GM21390 (cell line): ENCODE measurements at regions not wholly inside any gene's neighbourhood (a gene's known extent, or its start where the extent isn't known, plus 50 kb on each side); places are given as distances from the start of the nearest gene placed in this dataset.
"Not testable (repeated sequence)": the region's sequence is repeated elsewhere in the genome, so short reads cannot be mapped to it uniquely, and the experiment has no call there.

ENCODE experiments used
- ATAC-seq: cut with Tn5 transposase; IDR thresholded peaks from one replicate; pipeline ENCODE4 v1.9.1; 2021; ENCODE audit not compliant: unreplicated experiment

GRCh38 chr2:150120326-150120955 is 367.0 kb downstream of the RND3 start:
- ATAC-seq = no peak

- ATAC-seq = no peak
Measured at GRCh38 chr2:150119819-150120218, 367.6 kb downstream of the RND3 start.

GRCh38 chr2:150114089-150114488 is 373.4 kb downstream of the RND3 start:
- ATAC-seq = not testable (repeated sequence)

- no peak for ATAC-seq
Measured at GRCh38 chr2:150110548-150110947, 376.9 kb downstream of the RND3 start.

- no peak for ATAC-seq
Measured at GRCh38 chr2:150109912-150110311, 377.6 kb downstream of the RND3 start.

- no peak for ATAC-seq
Measured at GRCh38 chr2:150109028-150109427, 378.4 kb downstream of the RND3 start.

GRCh38 chr2:150107816-150108215 is 379.7 kb downstream of the RND3 start:
- ATAC-seq = no peak

GRCh38 chr2:150107170-150107569 is 380.3 kb downstream of the RND3 start:
- no peak for ATAC-seq

- ATAC-seq = no peak
Measured at GRCh38 chr2:150101947-150102346, 385.5 kb downstream of the RND3 start.

GRCh38 chr2:150100834-150101233 is 386.6 kb downstream of the RND3 start:
- no peak for ATAC-seq

- ATAC-seq = no peak
Measured at GRCh38 chr2:150100336-150100735, 387.1 kb downstream of the RND3 start.

- ATAC-seq = no peak
Measured at GRCh38 chr2:150099805-150100204, 387.7 kb downstream of the RND3 start.

GRCh38 chr2:150097901-150098531 is 389.5 kb downstream of the RND3 start:
- ATAC-seq = no peak

- no peak for ATAC-seq
Measured at GRCh38 chr2:150097402-150097801, 390.1 kb downstream of the RND3 start.

- ATAC-seq = no peak
Measured at GRCh38 chr2:150095361-150096095, 391.9 kb downstream of the RND3 start.

GRCh38 chr2:150091846-150092245 is 395.6 kb downstream of the RND3 start:
- no peak for ATAC-seq

- no peak for ATAC-seq
Measured at GRCh38 chr2:150090031-150090430, 397.4 kb downstream of the RND3 start.

- no peak for ATAC-seq
Measured at GRCh38 chr2:150088538-150088937, 398.9 kb downstream of the RND3 start.

GRCh38 chr2:150085478-150085877 is 402.0 kb downstream of the RND3 start:
- no peak for ATAC-seq

GRCh38 chr2:150081775-150082481 is 405.5 kb downstream of the RND3 start:
- no peak for ATAC-seq

GRCh38 chr2:150076281-150076680 is 411.2 kb downstream of the RND3 start:
- ATAC-seq = no peak

GRCh38 chr2:150075831-150076230 is 411.6 kb downstream of the RND3 start:
- ATAC-seq = no peak
